Mesothelial cell of epicardium (in vitro differentiated cells): ENCODE measurements at regions not wholly inside any gene's neighbourhood (a gene's known extent, or its start where the extent isn't known, plus 50 kb on each side); places are given as distances from the start of the nearest gene placed in this dataset.
A peak's percentile ranks its signal among the peaks of the same experiment; 100 is the strongest.
"Not testable (repeated sequence)": the region's sequence is repeated elsewhere in the genome, so short reads cannot be mapped to it uniquely, and the experiment has no call there.

Experiments used
- DNase-seq, 2 experiments: peaks; one replicate each; pipeline ENCODE4 v3.0.0; 2021; ENCODE audit warnings: low spot score in 2 of 2; ENCODE audit not compliant: unreplicated experiment in 2 of 2
- H3K27ac Mint-ChIP-seq: 2 replicates; pipeline ENCODE4 v1.8.0; 2021; ENCODE audit warnings: mixed read lengths
- H3K27me3 Mint-ChIP-seq: 2 replicates; pipeline ENCODE4 v1.8.0; 2021; ENCODE audit warnings: low read depth, mixed read lengths
- H3K36me3 Mint-ChIP-seq: 2 replicates; pipeline ENCODE4 v1.8.0; 2021; ENCODE audit warnings: mixed read lengths
- H3K4me1 Mint-ChIP-seq: 2 replicates; pipeline ENCODE4 v1.8.0; 2021; ENCODE audit warnings: mixed read lengths
- H3K4me3 Mint-ChIP-seq: 2 replicates; pipeline ENCODE4 v1.8.0; 2021; ENCODE audit warnings: mild to moderate bottlenecking, moderate library complexity, mixed read lengths
- H3K9me3 Mint-ChIP-seq: 2 replicates; pipeline ENCODE4 v1.8.0; 2021; ENCODE audit warnings: mixed read lengths
- CTCF ChIP-seq: fragments of 200-600 bp; sonication (generic); IDR thresholded peaks from one replicate; pipeline ENCODE4 v1.5.0; 2021; ENCODE audit warnings: antibody characterized with exemption; ENCODE audit not compliant: unreplicated experiment

GRCh38 chrX:131845201-131845600 lies 177.9 kb upstream of the STK26 start:
- Mint-ChIP-seq H3K36me3 (no peaks in the 10 kb centered on the region), H3K9me3 (no peaks in the 10 kb centered on the region), H3K27me3 (no peaks in the 10 kb centered on the region), H3K4me3 (no peak overlapping the region), H3K27ac (no peak overlapping the region), H3K4me1 (peaks cover 23% of the 10 kb centered on the region)
- DNase-seq: no peak
- TF ChIP-seq CTCF: no peak

DNA sequence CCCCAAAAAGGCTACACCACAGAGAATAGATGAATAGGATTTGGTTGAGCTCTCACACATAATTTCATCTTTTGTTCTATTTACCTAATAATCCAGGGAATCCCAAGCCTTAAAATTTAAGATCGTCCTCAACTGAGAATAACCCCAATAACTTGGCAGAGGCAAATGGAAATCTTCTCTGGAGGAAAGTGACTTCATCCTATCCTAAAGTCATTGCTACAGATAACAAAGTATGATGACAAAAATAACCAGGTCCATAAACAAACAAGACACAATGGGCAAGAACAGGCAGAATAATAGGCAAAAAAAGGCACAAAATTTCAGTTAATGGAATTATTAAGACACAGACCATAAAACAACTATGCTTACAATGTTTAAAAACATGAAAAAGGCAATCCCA lies 177.3 kb upstream of the STK26 start:
- DNase-seq: no peak
- peaks cover 23% of the 10 kb centered on the region for H3K4me1 Mint-ChIP-seq
- no peaks in the 10 kb centered on the region for H3K9me3 Mint-ChIP-seq
- TF ChIP-seq CTCF: no peak
- no peaks in the 10 kb centered on the region for H3K27me3 Mint-ChIP-seq
- no peak overlapping the region for H3K27ac Mint-ChIP-seq
- H3K4me3 Mint-ChIP-seq: no peak overlapping the region
- no peaks in the 10 kb centered on the region for H3K36me3 Mint-ChIP-seq

DNA sequence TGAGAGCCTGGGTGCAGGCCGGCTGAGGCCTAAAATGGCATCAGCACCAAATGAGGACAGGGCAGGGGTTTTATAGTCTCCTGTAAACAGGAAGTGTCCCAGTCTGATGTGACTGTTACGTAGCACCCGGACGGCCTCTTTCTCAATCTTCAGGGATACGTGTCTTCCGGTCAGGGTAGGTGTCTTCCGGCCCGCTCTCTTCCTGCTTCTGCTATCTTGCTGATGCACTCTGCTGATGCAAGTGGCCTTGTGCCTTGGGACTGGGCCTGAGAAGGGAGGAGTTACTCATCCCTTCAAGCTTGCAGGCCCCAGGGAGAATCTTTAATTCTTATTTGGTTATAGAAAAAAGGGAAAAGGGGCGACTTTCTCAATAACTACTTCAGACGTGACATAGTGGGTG lies 172.1 kb upstream of the STK26 start:
- H3K4me1 Mint-ChIP-seq, H3K27me3 Mint-ChIP-seq, H3K27ac Mint-ChIP-seq: not testable (repeated sequence)

GRCh38 chrX:131853440-131853839 lies 169.7 kb upstream of the STK26 start:
- TF ChIP-seq CTCF: no peak
- Mint-ChIP-seq H3K4me1 (no peaks in the 10 kb centered on the region), H3K27me3 (no peaks in the 10 kb centered on the region), H3K9me3 (no peaks in the 10 kb centered on the region), H3K4me3 (no peak overlapping the region), H3K27ac (no peak overlapping the region), H3K36me3 (no peaks in the 10 kb centered on the region)
- DNase-seq: no peak

More for the DNA sequence above, 172.1 kb upstream of the STK26 start:
- not testable (repeated sequence) for H3K36me3 Mint-ChIP-seq, DNase-seq, H3K9me3 Mint-ChIP-seq, H3K4me3 Mint-ChIP-seq

- H3K36me3 Mint-ChIP-seq: no peaks in the 10 kb centered on the region
- no peaks in the 10 kb centered on the region for H3K9me3 Mint-ChIP-seq
- no peak overlapping the region for H3K27ac Mint-ChIP-seq
- H3K4me3 Mint-ChIP-seq: no peak overlapping the region
- no peaks in the 10 kb centered on the region for H3K4me1 Mint-ChIP-seq
- DNase-seq: no peak
- H3K27me3 Mint-ChIP-seq: no peaks in the 10 kb centered on the region
- peak; percentile 25 for TF ChIP-seq CTCF
Measured at GRCh38 chrX:131854581-131854980, 168.5 kb upstream of the STK26 start.

- no peak for TF ChIP-seq CTCF
- Mint-ChIP-seq H3K27ac (no peak overlapping the region), H3K9me3 (peaks cover 16% of the 10 kb centered on the region), H3K36me3 (no peaks in the 10 kb centered on the region), H3K4me3 (no peak overlapping the region), H3K4me1 (no peaks in the 10 kb centered on the region), H3K27me3 (no peaks in the 10 kb centered on the region)
- no peak for DNase-seq
Measured at GRCh38 chrX:131861088-131861787, 161.9 kb upstream of the STK26 start.
